ENCODE measurements at regions not wholly inside any gene's neighbourhood (a gene's known extent, or its start where the extent isn't known, plus 50 kb on each side); places are given as distances from the start of the nearest gene placed in this dataset.

GRCh38 chr3:36603423-36603822 lies 160.9 kb downstream of the DCLK3 start:
- Histone ChIP-seq H3K27me3 (no peaks in the 10 kb centered on the region), H3K27ac (replicated peaks in 1 of 4) (no peak overlapping the region), H3K4me1 (no peaks in the 10 kb centered on the region), H3K9me3 (no peaks in the 10 kb centered on the region), H3K36me3 (no peaks in the 10 kb centered on the region), H3K4me3 (no peak overlapping the region)
- no peak for DNase-seq (ENCODE audit: extremely low spot score)
- WGBS, result 62% methylated on average over 3 of the region's 3 CpGs
- TF ChIP-seq CTCF (IDR thresholded peaks at IDR 0.05) (no peak), POLR2AphosphoS5 (IDR thresholded peaks at IDR 0.05) (no peak), POLR2A (IDR thresholded peaks at IDR 0.05; ENCODE audit: low read depth) (no peak), EP300 (IDR thresholded peaks at IDR 0.05) (no peak)
- intact Hi-C loops (cut with DNase I), result no loop called here

- TF ChIP-seq EP300 (IDR thresholded peaks at IDR 0.05) (no peak), POLR2A (IDR thresholded peaks at IDR 0.05; ENCODE audit: low read depth) (no peak), CTCF (IDR thresholded peaks at IDR 0.05) (no peak), POLR2AphosphoS5 (IDR thresholded peaks at IDR 0.05) (no peak)
- intact Hi-C loops (cut with DNase I), result no loop called here
- Histone ChIP-seq H3K36me3 (no peaks in the 10 kb centered on the region), H3K4me3 (no peak overlapping the region), H3K9me3 (no peaks in the 10 kb centered on the region), H3K4me1 (no peaks in the 10 kb centered on the region), H3K27ac (replicated peaks in 1 of 4) (no peak overlapping the region), H3K27me3 (no peaks in the 10 kb centered on the region)
- WGBS, result 78% methylated on average over 3 of the region's 3 CpGs
- no peak for DNase-seq (ENCODE audit: extremely low spot score)
Observed at GRCh38 chr3:36600404-36600803, 163.9 kb downstream of the DCLK3 start.

Data from esophagus muscularis mucosa (tissue), 4 donors.